HG03460 (cell line): ENCODE measurements at regions not wholly inside any gene's neighbourhood (a gene's known extent, or its start where the extent isn't known, plus 50 kb on each side); places are given as distances from the start of the nearest gene placed in this dataset.
"Not testable (repeated sequence)": the region's sequence is repeated elsewhere in the genome, so short reads cannot be mapped to it uniquely, and the experiment has no call there.

Experiments used
- ATAC-seq: cut with Tn5 transposase; IDR thresholded peaks from one replicate; pipeline ENCODE4 v1.9.1; 2021; ENCODE audit not compliant: unreplicated experiment

DNA sequence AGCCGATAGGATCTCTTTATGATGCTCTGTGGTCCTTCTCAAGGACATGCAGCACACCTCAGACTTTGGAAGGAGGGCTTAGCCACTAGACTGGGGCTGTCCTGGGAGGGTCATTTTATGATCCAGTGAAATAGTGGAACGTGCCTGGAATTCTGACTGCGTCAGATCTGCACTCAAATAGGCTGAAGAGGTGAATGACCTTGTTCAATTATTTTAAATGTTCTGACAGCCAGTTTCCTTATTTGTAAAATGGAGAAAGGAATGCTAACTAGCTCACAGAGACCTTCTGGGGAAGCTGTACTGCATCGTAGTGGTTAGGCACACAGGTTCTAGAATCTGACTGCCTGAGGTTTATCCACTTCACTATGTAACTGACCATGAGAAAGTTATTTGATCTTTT is 587.5 kb downstream of the MAFB start:
- no peak for ATAC-seq

DNA sequence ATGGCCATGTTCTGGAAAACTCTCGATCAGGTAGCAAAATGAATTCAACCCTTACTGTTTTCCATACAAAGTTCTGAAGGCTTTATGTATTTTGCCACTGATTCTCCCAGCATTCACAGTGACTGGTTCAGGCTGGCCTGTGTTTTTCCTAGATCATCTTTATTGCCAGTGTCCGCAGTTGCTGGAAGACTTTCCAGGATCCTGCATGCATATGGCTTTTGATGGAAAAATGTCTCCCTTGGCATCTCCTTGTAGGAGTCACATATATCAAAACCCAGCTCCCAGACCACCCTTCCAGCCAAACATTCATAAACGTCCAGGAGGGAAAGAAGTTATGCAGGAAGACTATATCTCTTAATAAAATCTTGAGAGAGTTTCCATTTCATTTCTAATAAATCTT is 588.8 kb downstream of the MAFB start:
- ATAC-seq = no peak

DNA sequence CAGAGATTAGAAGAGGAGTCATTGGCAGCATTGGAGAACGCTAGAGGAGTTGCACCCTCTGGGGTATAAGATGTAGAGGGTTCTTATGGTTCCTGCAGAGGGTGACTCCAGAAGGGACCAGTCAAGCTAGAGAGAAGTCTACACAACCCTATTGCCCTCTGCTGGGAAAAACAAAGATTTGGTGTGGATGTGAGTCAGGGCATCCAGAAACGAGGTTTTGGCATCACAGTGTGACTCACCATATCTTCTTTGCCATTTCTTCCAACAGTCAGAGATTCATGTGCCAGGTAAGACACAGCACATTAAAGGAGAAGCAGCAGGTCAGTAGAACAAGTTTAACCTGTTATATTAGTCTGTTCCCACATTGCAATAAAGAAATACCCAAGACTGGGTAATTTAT is 598.8 kb downstream of the MAFB start:
- no peak for ATAC-seq

DNA sequence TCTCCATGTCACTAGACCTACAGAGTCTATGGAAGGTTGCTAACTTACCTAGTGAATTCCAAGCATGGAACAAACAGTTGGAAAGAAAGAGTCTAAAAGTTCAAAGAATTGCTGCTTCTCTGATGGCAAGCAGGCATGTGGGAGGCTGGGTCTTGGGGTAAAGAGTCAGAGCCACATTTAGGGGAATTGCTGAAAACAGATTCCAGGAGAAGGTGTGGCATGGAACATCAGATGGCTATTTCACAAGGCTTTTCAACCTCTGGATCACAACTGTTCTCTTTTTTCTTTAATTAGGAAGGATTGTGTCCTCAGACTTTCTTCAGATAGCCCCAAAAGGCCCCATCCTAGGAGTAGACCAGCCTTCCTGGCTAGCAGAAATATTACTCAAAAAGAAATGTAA is 601.5 kb downstream of the MAFB start:
- ATAC-seq = no peak

DNA sequence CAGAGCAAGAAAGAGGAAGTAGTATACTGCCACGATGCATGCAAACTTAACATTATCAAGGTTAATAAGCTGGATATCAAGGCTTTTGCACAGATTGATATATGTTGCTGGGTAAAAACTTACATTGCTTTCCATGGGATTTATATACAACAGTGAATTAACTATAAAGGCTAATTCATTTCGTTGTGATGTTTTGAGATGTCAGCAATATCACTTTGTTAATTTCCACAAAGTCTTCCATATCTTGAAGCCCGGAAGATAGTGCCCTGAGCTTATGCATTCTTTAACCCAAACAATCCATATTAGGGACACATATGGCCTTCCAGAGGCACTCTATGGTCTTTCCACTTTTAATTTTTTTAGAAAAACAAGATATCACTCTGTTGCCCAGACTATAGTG is 603.5 kb downstream of the MAFB start:
- ATAC-seq = no peak

DNA sequence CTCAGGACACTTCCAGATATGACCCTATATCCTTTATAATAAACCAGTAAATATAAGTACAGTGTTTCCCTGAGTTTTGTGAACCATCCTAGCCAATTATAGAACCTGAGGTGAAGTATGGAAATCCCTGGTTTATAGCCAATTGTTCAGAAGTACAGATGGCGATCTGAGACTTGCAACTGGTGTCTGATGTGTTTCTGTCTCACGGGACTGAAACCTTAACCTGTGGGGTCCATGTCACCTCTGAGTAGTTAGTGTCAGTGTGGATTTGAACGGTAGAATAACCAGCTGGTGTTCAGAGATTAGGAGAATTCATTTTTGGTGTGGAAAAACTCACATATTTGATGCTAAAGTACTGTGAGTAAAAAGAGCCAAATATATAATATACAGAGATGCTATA is 606.6 kb downstream of the MAFB start:
- ATAC-seq = no peak

DNA sequence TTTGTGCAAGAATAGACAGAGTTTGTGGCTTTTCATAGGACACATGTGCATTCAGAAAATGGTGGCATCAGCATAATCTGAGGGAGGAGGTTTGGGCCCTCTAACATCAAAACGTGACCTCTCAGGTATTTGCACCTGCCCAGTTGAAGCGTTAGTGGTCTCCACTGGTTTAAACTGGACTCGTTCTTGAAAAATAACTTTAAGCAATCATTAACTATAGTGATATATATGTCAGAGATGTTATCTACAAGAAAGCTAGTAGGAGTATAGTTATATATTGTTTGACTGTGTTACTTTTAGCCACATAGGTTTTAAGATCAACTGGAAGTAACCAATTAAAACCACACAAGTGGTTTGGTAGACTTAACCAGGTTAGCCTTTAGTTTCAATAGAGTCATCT is 607.4 kb downstream of the MAFB start:
- ATAC-seq = peak; percentile 71

DNA sequence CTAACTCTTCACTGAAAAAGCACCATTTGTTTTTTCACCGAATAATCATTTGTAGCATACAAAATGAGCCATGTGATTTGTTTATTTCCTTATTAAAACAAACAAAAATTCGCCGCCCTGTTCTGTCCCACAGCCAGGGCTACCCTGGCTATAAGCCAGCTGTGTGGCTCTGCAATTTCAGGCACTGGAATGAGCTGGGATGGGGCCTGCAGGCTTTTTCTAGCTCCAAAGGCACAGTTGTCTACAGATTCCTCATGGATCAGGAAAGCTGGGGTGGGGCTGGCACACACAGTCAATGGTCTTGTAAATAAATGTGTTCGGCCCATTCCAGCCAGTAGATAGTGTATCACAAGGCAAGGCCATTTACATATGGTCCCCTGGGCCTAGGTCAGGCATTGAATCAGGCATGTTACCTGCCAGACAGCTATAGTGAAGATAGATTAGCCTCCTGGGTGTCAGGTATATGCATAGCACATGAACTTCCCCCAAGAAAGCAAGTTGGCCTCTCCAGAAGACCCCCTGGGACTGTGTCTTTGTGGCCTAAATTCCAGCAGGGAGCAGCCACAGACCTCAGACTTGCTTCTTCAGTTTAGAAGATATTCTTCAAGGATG is 608.9 kb downstream of the MAFB start:
- no peak for ATAC-seq

DNA sequence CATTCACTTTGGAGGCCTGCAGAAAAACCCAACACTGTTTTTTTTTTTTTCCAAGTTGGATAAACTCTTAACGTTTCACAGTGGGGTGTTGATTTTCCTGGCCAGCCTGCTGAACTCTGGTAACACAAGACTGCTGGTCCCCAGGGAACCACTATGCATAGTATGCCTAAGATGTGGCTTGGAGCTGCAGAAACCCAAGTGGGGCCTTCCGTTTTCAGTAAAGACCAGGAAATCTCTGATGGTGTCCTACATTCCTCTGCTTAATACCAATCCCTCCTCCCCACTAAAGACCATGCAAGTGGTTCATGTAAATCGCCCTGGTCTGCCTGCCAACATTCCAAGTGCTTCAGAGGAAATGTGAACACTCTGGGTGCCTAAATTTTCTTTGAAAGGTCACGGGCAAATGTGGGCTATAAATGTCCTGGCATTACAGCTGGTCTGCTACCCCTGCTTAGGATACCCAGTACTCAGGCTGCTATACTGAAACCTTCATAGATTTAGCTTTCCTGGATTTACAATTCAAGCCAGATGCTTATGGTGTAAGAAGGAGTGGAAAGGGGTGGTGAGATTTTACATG is 615.4 kb downstream of the MAFB start:
- ATAC-seq = no peak

DNA sequence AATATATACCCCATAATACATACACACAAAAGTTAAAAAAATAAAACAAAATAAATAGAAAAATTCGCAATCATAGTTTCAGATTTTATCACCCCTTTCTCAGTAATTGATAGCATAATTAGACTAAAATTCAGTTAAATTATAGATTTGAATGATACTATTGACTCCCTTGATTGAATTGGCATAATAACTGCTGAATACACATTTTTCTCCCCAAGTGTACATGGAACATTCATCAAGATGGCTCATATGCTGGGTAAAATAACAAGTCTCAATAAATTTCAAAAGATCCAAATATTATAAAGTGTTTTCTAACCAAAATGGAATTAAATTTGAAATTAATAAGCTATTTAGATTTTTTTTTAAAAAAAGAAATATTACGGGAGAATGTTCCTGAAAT is 616.1 kb downstream of the MAFB start:
- ATAC-seq = no peak

DNA sequence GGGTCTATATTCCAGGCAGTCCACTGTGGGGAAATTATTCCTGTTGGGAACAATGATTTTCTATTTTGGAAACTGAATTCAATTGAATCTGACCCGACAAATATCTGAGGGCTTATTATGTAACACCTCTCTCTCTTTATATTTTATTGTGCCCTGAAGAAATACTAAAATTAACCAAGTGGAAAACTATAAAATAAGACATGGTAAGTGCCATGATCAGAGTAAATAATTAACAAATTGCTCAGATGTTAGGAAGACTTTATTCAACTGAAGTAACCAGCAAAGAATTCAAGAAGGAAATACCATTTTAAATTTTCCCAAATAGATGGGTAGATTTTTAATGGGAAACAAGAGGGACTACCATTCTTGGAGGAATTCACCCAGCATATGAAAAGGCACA is 632.9 kb downstream of the MAFB start:
- ATAC-seq = no peak

DNA sequence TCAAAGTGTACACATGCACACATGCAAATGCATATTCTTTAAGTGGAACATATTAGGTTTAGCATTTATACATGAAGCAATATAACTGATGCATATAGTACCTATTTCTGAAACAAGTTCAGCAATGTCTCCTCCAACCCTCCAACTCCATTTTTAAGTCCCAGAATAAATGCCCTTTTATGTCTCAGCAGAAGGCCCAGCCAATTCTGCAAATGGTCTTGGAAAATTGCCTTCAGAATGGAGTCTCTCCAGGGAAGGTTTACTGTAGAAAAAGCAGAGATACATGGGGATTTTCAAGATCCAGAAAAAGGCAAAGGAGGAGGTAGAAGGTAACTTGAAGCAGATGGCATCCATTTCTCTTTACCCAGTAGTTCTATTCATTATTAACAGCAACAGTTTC is 633.3 kb downstream of the MAFB start:
- ATAC-seq = no peak

DNA sequence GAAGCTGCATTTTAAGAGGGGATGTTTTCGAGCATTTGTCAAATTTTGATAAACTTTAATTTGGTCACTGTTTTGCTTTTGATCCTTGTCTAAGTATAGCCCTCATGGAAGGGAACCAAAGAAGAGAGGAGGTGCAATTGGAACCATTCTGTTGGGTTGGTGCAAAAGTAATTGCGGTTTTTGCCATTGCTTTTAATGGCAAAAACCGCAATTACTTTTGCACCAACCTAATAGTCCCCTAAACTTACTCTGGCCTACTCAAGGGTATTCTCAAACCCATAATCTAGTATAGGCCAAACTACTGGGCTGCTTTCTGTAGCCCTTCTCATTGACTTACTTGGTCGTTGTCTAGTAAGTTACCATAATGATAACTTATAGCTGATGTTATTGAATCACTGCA is 634.7 kb downstream of the MAFB start:
- no peak for ATAC-seq

DNA sequence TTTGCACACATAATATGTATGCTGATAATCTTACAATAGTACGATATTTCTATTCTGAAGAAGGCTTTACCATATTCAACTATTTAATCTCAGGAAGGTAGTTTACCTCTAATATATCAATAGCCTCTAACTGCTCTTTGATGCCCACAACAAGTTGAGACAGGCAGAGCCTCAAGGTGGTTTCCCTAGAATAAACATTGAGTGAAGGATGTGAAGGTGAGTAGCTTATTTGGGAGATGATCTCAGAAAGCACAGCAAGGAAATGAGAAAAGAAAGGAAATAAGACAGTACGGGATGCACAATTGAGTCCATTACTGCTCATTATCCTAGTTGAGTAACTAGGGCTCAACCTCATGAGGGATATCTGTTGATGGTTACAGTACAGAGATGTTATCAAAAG is 638.4 kb downstream of the MAFB start:
- ATAC-seq = no peak

DNA sequence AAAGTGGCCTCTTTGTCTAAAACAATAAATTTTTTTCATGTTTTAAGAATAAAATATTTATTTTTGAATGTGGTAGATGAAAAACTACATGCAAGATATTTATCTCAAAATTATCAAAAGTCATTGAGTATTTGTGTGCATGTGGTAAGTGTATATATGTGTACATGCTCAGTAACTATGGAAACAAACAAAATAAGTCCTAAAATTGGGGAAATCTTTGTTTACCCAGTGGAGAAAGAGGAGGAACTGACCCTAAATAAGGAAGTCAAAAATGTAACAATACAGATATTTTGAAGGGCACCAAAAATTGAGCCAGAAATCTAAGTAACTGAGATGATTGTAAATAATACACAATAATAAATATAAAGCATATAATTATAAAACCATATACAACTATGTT is 639.2 kb downstream of the MAFB start:
- no peak for ATAC-seq

DNA sequence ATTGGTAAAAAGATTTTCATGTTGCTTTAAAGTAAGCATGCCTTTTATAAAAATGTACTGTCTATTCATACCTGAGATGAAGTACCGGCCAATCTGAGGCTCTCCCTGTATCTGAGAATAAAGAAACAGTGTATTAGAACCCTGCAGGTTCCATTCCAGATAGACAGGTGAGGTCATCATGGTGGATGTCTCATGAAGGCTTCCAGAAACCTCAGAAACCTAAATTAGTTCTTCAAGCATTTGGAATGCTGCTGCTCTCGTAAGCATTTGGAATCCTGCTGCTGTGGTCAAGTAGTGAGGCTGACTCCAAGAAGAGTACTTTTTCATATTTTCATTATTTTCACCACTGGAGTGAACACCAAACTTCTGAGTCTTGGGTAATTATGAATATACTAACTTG is 642.3 kb downstream of the MAFB start:
- ATAC-seq = no peak

DNA sequence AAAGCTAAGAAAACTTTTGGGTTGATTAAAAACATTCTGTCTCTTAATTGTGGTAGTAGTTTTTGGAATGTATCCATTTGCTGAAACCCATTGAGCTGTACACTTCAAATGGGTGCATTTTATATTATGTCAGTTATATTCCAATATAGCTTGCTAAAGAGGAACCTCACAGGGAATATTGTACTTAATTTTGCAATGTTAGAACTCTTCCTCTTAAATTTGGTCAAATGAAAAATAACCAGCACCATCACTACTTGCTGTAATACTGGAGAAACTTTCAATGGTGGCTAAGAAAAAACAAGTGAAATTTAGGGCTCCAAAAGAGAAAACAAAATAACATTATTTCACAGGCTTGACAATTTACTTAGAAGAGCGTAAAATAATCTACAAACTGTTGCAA is 651.5 kb downstream of the MAFB start:
- no peak for ATAC-seq

DNA sequence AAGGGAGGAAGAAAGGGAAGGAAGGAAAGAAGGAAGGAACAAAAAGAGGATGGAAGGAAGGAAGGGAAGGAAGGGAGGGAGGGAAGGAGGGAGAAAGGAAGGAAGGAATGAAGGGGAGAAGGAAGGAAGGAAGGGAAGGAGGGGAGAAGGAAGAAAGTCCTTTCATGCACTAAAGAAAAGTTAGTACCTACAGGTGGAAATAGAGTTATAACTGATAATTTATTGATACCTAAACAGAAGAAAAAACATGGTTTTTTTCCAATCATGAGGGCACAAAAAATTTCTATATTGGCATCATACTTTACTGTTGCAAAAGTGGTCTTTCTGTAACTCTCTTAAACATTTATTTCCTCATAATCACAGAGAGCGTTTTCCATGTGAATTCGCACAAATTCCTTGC is 659.4 kb downstream of the MAFB start:
- ATAC-seq = no peak

DNA sequence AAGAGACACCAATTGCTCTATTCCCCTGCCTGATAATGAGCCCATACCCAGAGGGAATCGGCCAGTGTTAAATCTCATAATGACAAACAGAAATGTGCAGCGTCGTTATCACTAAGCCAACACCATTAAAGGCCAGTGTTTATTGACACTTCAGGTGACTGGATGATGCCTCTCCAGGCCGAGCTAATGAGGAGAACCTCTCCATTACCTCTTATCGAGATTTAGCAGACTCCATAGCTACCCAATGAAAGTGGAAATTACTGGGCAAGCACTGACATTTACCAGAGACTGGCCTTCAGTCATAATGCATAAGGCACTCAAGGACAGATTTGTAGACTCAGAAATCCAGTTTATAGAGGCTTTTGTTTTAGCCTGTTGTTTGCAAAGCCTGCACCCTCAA is 669.5 kb downstream of the MAFB start:
- ATAC-seq = no peak

DNA sequence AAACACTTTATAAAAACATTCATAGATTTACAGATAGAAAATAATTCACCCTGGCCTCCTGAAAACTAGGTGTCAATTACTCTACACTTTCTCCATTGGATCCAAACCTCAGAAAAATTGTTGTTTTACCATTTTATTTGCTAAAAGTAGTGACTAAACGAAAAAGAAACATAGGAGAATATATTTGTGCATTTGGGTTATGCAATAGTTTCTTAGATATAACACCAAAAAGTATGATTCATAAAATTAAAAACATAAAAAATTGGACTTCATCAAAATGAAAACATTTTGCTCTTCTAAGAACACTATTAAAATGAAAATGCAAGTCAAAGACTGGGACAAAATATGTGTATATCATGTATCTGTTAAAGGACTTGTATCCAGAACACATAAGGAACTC is 671.3 kb downstream of the MAFB start:
- ATAC-seq = no peak

DNA sequence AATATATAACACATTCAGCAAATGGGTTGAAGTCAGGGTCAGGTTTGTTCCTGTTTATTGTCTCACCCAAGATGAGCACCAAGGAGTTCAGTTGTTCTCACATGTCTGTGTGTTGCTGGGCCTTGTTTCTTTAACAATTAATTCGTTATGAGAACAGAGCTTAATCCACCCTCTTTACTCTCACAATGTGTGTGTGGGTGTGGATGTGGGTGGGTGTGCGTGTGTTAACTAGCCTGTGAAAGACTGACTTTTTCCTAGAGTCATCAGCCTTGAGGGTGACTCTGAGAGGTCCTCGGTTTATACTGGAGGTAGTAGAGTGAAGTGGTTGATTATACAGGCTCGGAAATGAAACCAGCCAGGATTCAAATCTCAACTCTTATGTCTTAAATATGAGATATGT is 672.1 kb downstream of the MAFB start:
- ATAC-seq = no peak

DNA sequence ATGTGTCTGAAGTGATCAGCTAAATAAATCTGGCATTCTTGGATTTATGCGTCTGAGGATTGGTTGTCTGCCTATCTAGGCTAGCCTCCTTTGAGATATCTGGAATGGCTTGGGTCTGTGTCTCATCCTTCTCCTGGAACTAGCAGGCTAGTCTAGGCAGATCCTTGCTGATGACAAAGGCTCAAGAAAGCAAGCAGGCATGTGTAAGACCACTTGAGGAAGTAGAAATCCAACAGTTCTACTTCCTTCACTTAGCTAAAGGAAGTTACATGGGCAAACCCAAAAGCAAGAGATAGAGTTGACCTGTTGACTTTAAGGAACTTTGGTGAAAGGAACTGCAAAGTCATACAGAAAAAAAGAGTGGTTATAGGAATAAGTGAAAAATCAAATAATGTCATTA is 672.6 kb downstream of the MAFB start:
- ATAC-seq = no peak

DNA sequence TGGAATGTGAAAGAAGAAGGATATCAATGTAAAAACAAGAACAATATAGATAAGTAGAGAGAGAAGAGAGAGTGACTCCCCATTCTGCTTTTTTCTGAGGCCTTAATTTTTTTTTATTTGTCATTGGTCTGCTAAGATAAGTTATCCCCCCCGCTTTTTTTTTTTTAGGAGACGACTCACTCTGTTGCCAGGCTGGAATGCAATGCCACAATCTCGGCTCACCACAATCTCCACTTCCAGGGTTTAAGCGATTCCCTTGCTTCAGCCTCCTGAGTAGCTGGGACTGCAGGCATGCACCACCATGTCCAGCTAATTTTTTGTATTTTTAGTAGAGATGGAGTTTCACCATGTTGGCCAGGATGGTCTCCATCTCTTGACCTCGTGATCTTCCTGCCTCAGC is 677.0 kb downstream of the MAFB start:
- not testable (repeated sequence) for ATAC-seq
